ENCODE measurements at regions not wholly inside any gene's neighbourhood (a gene's known extent, or its start where the extent isn't known, plus 50 kb on each side); places are given as distances from the start of the nearest gene placed in this dataset.

DNA sequence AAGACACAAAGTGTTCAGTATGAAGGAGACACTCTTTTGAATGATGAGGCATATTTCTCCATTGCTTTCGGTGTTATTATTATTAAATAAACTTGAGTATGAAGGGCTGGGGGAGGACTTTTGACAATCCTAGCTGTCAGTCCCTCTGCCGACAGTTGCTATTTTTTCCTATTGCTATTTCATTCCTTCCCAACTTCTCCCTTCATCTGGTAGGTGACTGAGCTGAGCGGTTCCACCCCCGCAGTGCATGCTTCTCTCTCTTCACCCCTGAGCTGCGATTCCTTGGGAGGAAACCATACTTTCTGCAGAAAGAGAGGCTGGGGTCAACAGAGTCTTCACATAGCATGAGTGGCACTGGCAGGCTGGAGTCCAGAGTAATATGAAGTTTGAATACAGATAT is 261.2 kb upstream of the TAC1 start:
- no peak for TF ChIP-seq EZH2 (IDR thresholded peaks at IDR 0.05; ENCODE audit: borderline replicate concordance, low read depth, low read length, poor library complexity, severe bottlenecking)
- TF ChIP-seq, protein P1, sequence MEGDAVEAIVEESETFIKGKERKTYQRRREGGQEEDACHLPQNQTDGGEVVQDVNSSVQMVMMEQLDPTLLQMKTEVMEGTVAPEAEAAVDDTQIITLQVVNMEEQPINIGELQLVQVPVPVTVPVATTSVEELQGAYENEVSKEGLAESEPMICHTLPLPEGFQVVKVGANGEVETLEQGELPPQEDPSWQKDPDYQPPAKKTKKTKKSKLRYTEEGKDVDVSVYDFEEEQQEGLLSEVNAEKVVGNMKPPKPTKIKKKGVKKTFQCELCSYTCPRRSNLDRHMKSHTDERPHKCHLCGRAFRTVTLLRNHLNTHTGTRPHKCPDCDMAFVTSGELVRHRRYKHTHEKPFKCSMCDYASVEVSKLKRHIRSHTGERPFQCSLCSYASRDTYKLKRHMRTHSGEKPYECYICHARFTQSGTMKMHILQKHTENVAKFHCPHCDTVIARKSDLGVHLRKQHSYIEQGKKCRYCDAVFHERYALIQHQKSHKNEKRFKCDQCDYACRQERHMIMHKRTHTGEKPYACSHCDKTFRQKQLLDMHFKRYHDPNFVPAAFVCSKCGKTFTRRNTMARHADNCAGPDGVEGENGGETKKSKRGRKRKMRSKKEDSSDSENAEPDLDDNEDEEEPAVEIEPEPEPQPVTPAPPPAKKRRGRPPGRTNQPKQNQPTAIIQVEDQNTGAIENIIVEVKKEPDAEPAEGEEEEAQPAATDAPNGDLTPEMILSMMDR (conservative IDR thresholded peaks at IDR 0.05; ENCODE audit: low read depth, low read length), result no peak
